Prostate gland (tissue), 2 donors: ENCODE measurements at regions not wholly inside any gene's neighbourhood (a gene's known extent, or its start where the extent isn't known, plus 50 kb on each side); places are given as distances from the start of the nearest gene placed in this dataset.

ENCODE experiments used
- DNase-seq: peaks from one replicate; pipeline ENCODE4 v3.0.0-alpha.2; 2019; ENCODE audit warnings: low spot score
- H3K27ac ChIP-seq, 2 donors: fragments of 200-600 bp; sonication (generic); 2 replicates each; pipeline ENCODE4 v1.5.1; 2017 to 2019
- H3K27me3 ChIP-seq: fragments of 200-600 bp; sonication (generic); replicated peaks from 2 replicates; pipeline ENCODE4 v1.5.1; 2019; ENCODE audit not compliant: insufficient read depth
- H3K36me3 ChIP-seq, 2 donors: fragments of 200-600 bp; sonication (generic); 1 replicate in 1 of 2; 2 replicates in 1 of 2; pipeline versions ENCODE4 v1.5.1 to v1.8.1; 2017 to 2019
- H3K4me1 ChIP-seq: fragments of 200-600 bp; sonication (generic); replicated peaks from 2 replicates; pipeline ENCODE4 v1.5.1; 2019
- H3K4me3 ChIP-seq, 2 donors: fragments of 200-600 bp; sonication (generic); 2 replicates each; pipeline ENCODE4 v1.5.1; 2017 to 2019
- H3K9me3 ChIP-seq: fragments of 200-600 bp; sonication (generic); 2 replicates; pipeline ENCODE4 v1.5.1; 2017
- CTCF ChIP-seq, 4 experiments: fragments of 200-600 bp in 2 of 4; fragments of 450-650 bp in 2 of 4; sonication (generic) in 2 of 4; IDR thresholded peaks; 1 replicate in 3 of 4; 2 replicates in 1 of 4; pipeline ENCODE4 v1.5.1; 2016 to 2019; ENCODE audit warnings: antibody characterized with exemption in 4 of 4, mild to moderate bottlenecking in 2 of 4, moderate library complexity in 2 of 4
- POLR2A ChIP-seq: fragments of 450-650 bp; IDR thresholded peaks from one replicate; pipeline ENCODE4 v1.6.1; 2016; ENCODE audit warnings: antibody characterized with exemption, mild to moderate bottlenecking
- POLR2AphosphoS5 ChIP-seq: sonication (generic); formaldehyde crosslinking; IDR thresholded peaks from one replicate; pipeline ENCODE4 v1.6.1; 2017; ENCODE audit warnings: antibody characterized with exemption
- WGBS: methylation state at CpG from one replicate; pipeline ENCODE4 v1.1.5; 2018; 5-methylcytosine and 5-hydroxymethylcytosine counted together
- intact Hi-C: fragments of 100-400 bp; cut with DNase I; formaldehyde crosslinking; loops from one replicate; pipeline ENCODE4 v1.14.2; 2022

- Histone ChIP-seq H3K9me3 (no peaks in the 10 kb centered on the region), H3K27me3 (no peaks in the 10 kb centered on the region), H3K4me1 (no peaks in the 10 kb centered on the region), H3K4me3 (no peak overlapping the region), H3K36me3 (no peaks in the 10 kb centered on the region), H3K27ac (no peak overlapping the region)
- 84% methylated on average over 25 of the region's 25 CpGs for WGBS
- intact Hi-C loops = no loop called here
- TF ChIP-seq CTCF (IDR thresholded peaks at IDR 0.05) = no peak
- TF ChIP-seq POLR2A = no peak
- no peak for TF ChIP-seq POLR2AphosphoS5
- no peak for DNase-seq
Observed at GRCh38 chr1:25082216-25082899, 149.9 kb downstream of the SYF2 start.

- WGBS = 60% methylated on average over 2 of the region's 2 CpGs
- no peaks in the 10 kb centered on the region for H3K27me3 ChIP-seq
- no peaks in the 10 kb centered on the region for H3K36me3 ChIP-seq
- TF ChIP-seq POLR2AphosphoS5 = no peak
- no peak for TF ChIP-seq CTCF (IDR thresholded peaks at IDR 0.05)
- no peak for TF ChIP-seq POLR2A
- no peak overlapping the region for H3K27ac ChIP-seq
- H3K9me3 ChIP-seq = no peaks in the 10 kb centered on the region
- no peak overlapping the region for H3K4me3 ChIP-seq
- intact Hi-C loops = no loop called here
- DNase-seq = no peak
- H3K4me1 ChIP-seq = no peaks in the 10 kb centered on the region
Observed at GRCh38 chr1:25081496-25081895, 150.8 kb downstream of the SYF2 start.

GRCh38 chr1:25080294-25081209 lies 150.5 kb upstream of the RUNX3 start:
- no peaks in the 10 kb centered on the region for H3K27me3 ChIP-seq
- H3K36me3 ChIP-seq = no peaks in the 10 kb centered on the region
- intact Hi-C loops = no loop called here
- no peaks in the 10 kb centered on the region for H3K9me3 ChIP-seq
- no peak overlapping the region for H3K27ac ChIP-seq
- 70% methylated on average over 8 of the region's 8 CpGs for WGBS
- H3K4me3 ChIP-seq = no peak overlapping the region
- TF ChIP-seq POLR2A (no peak), POLR2AphosphoS5 (no peak), CTCF (IDR thresholded peaks at IDR 0.05) (no peak)
- no peak for DNase-seq
- H3K4me1 ChIP-seq = no peaks in the 10 kb centered on the region

- DNase-seq = no peak
- intact Hi-C loops = no loop called here
- no peak for TF ChIP-seq POLR2A
- TF ChIP-seq CTCF (IDR thresholded peaks at IDR 0.05) = no peak
- TF ChIP-seq POLR2AphosphoS5 = no peak
Observed at GRCh38 chr1:25079048-25079447, 149.0 kb upstream of the RUNX3 start.

More at GRCh38 chr1:25079048-25079447, 149.0 kb upstream of the RUNX3 start:
- H3K4me1 ChIP-seq = no peaks in the 10 kb centered on the region
- no peaks in the 10 kb centered on the region for H3K36me3 ChIP-seq
- H3K27ac ChIP-seq = no peak overlapping the region
- no peaks in the 10 kb centered on the region for H3K9me3 ChIP-seq
- no peak overlapping the region for H3K4me3 ChIP-seq
- H3K27me3 ChIP-seq = no peaks in the 10 kb centered on the region
